ENCODE measurements at regions not wholly inside any gene's neighbourhood (a gene's known extent, or its start where the extent isn't known, plus 50 kb on each side); places are given as distances from the start of the nearest gene placed in this dataset.
A peak's percentile ranks its signal among the peaks of the same experiment; 100 is the strongest.

- DNase-seq (ENCODE audit: extremely low read depth in 1 of 2, low read depth in 1 of 2) = no peak
Measured at GRCh38 chr2:8482432-8482831, 199.4 kb upstream of the ID2 start.

GRCh38 chr2:8484502-8485283 is 197.2 kb upstream of the ID2 start:
- DNase-seq (ENCODE audit: extremely low read depth in 1 of 2, low read depth in 1 of 2) = no peak

- DNase-seq (ENCODE audit: extremely low read depth in 1 of 2, low read depth in 1 of 2) = no peak
Measured at GRCh38 chr2:8485736-8486135, 196.1 kb upstream of the ID2 start.

GRCh38 chr2:8486141-8486540 is 195.7 kb upstream of the ID2 start:
- no peak for DNase-seq (ENCODE audit: extremely low read depth in 1 of 2, low read depth in 1 of 2)

GRCh38 chr2:8487461-8487932 is 194.4 kb upstream of the ID2 start:
- DNase-seq (ENCODE audit: extremely low read depth in 1 of 2, low read depth in 1 of 2) = no peak

GRCh38 chr2:8488001-8488738 is 193.7 kb upstream of the ID2 start:
- peak; percentile 38 to 58 for DNase-seq (ENCODE audit: extremely low read depth in 1 of 2, low read depth in 1 of 2)

GRCh38 chr2:8489221-8489620 is 192.6 kb upstream of the ID2 start:
- DNase-seq (ENCODE audit: extremely low read depth in 1 of 2, low read depth in 1 of 2) = no peak

- no peak for DNase-seq (ENCODE audit: extremely low read depth in 1 of 2, low read depth in 1 of 2)
Measured at GRCh38 chr2:8489751-8490150, 192.1 kb upstream of the ID2 start.

GRCh38 chr2:8490166-8490721 is 191.6 kb upstream of the ID2 start:
- DNase-seq (ENCODE audit: extremely low read depth in 1 of 2, low read depth in 1 of 2) = no peak

- no peak for DNase-seq (ENCODE audit: extremely low read depth in 1 of 2, low read depth in 1 of 2)
Measured at GRCh38 chr2:8491296-8492027, 190.4 kb upstream of the ID2 start.

- DNase-seq (ENCODE audit: extremely low read depth in 1 of 2, low read depth in 1 of 2) = no peak
Measured at GRCh38 chr2:8494151-8494550, 187.7 kb upstream of the ID2 start.

- no peak for DNase-seq (ENCODE audit: extremely low read depth in 1 of 2, low read depth in 1 of 2)
Measured at GRCh38 chr2:8494589-8494988, 187.3 kb upstream of the ID2 start.

- DNase-seq (ENCODE audit: extremely low read depth in 1 of 2, low read depth in 1 of 2) = no peak
Measured at GRCh38 chr2:8495189-8495989, 186.5 kb upstream of the ID2 start.

GRCh38 chr2:8496079-8496478 is 185.8 kb upstream of the ID2 start:
- DNase-seq (ENCODE audit: extremely low read depth in 1 of 2, low read depth in 1 of 2) = no peak

GRCh38 chr2:8496617-8497016 is 185.2 kb upstream of the ID2 start:
- no peak for DNase-seq (ENCODE audit: extremely low read depth in 1 of 2, low read depth in 1 of 2)

GRCh38 chr2:8498994-8499393 is 182.9 kb upstream of the ID2 start:
- DNase-seq (ENCODE audit: extremely low read depth in 1 of 2, low read depth in 1 of 2) = no peak

GRCh38 chr2:8500124-8501054 is 181.5 kb upstream of the ID2 start:
- no peak for DNase-seq (ENCODE audit: extremely low read depth in 1 of 2, low read depth in 1 of 2)

- DNase-seq (ENCODE audit: extremely low read depth in 1 of 2, low read depth in 1 of 2) = no peak
Measured at GRCh38 chr2:8501061-8501720, 180.7 kb upstream of the ID2 start.

GRCh38 chr2:8502316-8502715 is 179.5 kb upstream of the ID2 start:
- DNase-seq (ENCODE audit: extremely low read depth in 1 of 2, low read depth in 1 of 2) = no peak
